Suprapubic skin (tissue), 4 donors: ENCODE measurements at regions not wholly inside any gene's neighbourhood (a gene's known extent, or its start where the extent isn't known, plus 50 kb on each side); places are given as distances from the start of the nearest gene placed in this dataset.

Source experiments
- DNase-seq, 2 donors: peaks; one replicate each; pipeline ENCODE4 v3.0.0-alpha.2; 2019; ENCODE audit warnings: low spot score in 2 of 2
- H3K27ac ChIP-seq: fragments of 200-600 bp; sonication (generic); one replicate; pipeline ENCODE4 v1.5.1; 2019
- H3K27me3 ChIP-seq: fragments of 200-600 bp; sonication (generic); one replicate; pipeline ENCODE4 v1.5.1; 2019
- H3K36me3 ChIP-seq: fragments of 200-600 bp; sonication (generic); one replicate; pipeline ENCODE4 v1.5.1; 2019
- H3K4me1 ChIP-seq: fragments of 200-600 bp; sonication (generic); one replicate; pipeline ENCODE4 v1.5.1; 2019
- H3K4me3 ChIP-seq: fragments of 200-600 bp; sonication (generic); one replicate; pipeline ENCODE4 v1.5.1; 2019; ENCODE audit warnings: mild to moderate bottlenecking
- H3K9me3 ChIP-seq: fragments of 200-600 bp; sonication (generic); one replicate; pipeline ENCODE4 v1.5.1; 2019
- EP300 ChIP-seq: sonication (generic); formaldehyde crosslinking; IDR thresholded peaks from one replicate; pipeline ENCODE4 v1.6.1; 2017; ENCODE audit warnings: antibody characterized with exemption
- POLR2A ChIP-seq, 2 donors: fragments of 450-650 bp; IDR thresholded peaks; one replicate each; pipeline ENCODE4 v1.6.1; 2017; ENCODE audit warnings: antibody characterized with exemption in 2 of 2, mild to moderate bottlenecking in 2 of 2, moderate library complexity in 2 of 2
- POLR2AphosphoS5 ChIP-seq, 3 donors: sonication (generic); formaldehyde crosslinking; IDR thresholded peaks; one replicate each; pipeline ENCODE4 v1.6.1; 2017; ENCODE audit warnings: antibody characterized with exemption in 3 of 3
- WGBS: methylation state at CpG from one replicate; pipeline ENCODE4 v1.1.5; 2018; 5-methylcytosine and 5-hydroxymethylcytosine counted together
- TF ChIP-seq, protein P1 (sequence below), 2 donors: fragments of 200-600 bp in 1 of 2; fragments of 450-650 bp in 1 of 2; sonication (generic) in 1 of 2; IDR thresholded peaks; one replicate each; pipeline ENCODE4 v1.5.1; 2016 to 2019; ENCODE audit warnings: antibody characterized with exemption in 2 of 2, mild to moderate bottlenecking in 1 of 2, moderate library complexity in 1 of 2

DNA sequence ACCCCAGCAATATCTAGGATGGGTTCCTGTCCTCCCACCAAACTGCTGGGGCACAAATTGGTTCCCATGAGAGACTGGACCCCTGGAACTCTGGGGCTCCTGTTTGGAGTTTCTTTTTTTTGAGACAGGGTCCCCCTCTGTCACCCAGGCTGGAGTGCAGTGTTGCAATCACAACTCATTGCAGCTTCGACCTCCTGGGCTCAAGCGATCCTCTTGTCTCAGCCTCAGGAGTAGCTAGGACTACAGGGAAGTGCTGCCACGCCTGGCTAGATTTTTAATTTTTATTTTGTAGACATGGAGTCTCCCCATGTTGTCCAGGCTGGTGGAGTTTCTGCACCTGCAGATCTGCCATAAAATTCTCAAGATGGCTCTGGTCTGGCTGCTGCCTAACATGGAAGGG lies 56.3 kb upstream of the BRD7 start:
- Histone ChIP-seq H3K27ac (no peak overlapping the region), H3K4me3 (no peak overlapping the region), H3K9me3 (no peaks in the 10 kb centered on the region), H3K27me3 (no peaks in the 10 kb centered on the region), H3K36me3 (no peaks in the 10 kb centered on the region), H3K4me1 (no peaks in the 10 kb centered on the region)
- no peak for TF ChIP-seq POLR2A (IDR thresholded peaks at IDR 0.05)
- no peak for TF ChIP-seq POLR2AphosphoS5 (IDR thresholded peaks at IDR 0.05)
- TF ChIP-seq, protein P1, sequence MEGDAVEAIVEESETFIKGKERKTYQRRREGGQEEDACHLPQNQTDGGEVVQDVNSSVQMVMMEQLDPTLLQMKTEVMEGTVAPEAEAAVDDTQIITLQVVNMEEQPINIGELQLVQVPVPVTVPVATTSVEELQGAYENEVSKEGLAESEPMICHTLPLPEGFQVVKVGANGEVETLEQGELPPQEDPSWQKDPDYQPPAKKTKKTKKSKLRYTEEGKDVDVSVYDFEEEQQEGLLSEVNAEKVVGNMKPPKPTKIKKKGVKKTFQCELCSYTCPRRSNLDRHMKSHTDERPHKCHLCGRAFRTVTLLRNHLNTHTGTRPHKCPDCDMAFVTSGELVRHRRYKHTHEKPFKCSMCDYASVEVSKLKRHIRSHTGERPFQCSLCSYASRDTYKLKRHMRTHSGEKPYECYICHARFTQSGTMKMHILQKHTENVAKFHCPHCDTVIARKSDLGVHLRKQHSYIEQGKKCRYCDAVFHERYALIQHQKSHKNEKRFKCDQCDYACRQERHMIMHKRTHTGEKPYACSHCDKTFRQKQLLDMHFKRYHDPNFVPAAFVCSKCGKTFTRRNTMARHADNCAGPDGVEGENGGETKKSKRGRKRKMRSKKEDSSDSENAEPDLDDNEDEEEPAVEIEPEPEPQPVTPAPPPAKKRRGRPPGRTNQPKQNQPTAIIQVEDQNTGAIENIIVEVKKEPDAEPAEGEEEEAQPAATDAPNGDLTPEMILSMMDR (IDR thresholded peaks at IDR 0.05), result no peak
- no peak for TF ChIP-seq EP300
- WGBS, result 81% methylated on average over 3 of the region's 3 CpGs
- DNase-seq, result no peak

- TF ChIP-seq, protein P1 (IDR thresholded peaks at IDR 0.05), result no peak
- TF ChIP-seq POLR2A (IDR thresholded peaks at IDR 0.05) (no peak), POLR2AphosphoS5 (IDR thresholded peaks at IDR 0.05) (no peak), EP300 (no peak)
- Histone ChIP-seq H3K4me1 (no peaks in the 10 kb centered on the region), H3K36me3 (no peaks in the 10 kb centered on the region), H3K9me3 (peaks cover 3% of the 10 kb centered on the region), H3K4me3 (no peak overlapping the region), H3K27me3 (no peaks in the 10 kb centered on the region), H3K27ac (no peak overlapping the region)
- no peak for DNase-seq
- WGBS, result 71% methylated on average over 1 of the region's 1 CpG
Observed at GRCh38 chr16:50422926-50423325, 54.1 kb upstream of the BRD7 start.

DNA sequence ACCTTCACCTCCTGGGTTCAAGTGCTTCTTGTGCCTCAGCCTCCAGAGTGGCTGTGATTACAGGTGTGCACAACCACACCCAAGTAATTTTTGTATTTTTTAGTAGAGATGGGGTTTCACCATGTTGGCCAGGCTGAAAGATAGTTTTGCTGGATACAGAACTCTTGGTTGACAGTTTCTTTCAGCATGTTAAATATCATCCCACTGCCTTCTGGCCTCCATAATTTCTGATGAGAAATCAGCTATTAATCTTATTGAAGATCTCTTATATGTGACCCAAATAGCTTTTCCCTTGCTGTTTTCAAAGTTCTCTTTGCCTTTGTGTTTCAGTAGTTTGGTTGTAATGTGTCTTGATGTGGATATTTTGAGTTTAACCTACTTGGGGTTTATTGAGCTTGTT lies 50.3 kb upstream of the BRD7 start:
- Histone ChIP-seq H3K36me3 (no peaks in the 10 kb centered on the region), H3K4me3 (no peak overlapping the region), H3K27me3 (no peaks in the 10 kb centered on the region), H3K9me3 (peaks cover 15% of the 10 kb centered on the region), H3K27ac (no peak overlapping the region), H3K4me1 (no peaks in the 10 kb centered on the region)
- no peak for DNase-seq
- TF ChIP-seq POLR2A (IDR thresholded peaks at IDR 0.05) (no peak), EP300 (no peak), POLR2AphosphoS5 (IDR thresholded peaks at IDR 0.05) (no peak)
- TF ChIP-seq, protein P1 (IDR thresholded peaks at IDR 0.05), result no peak
